SH-SY5Y (cell line): ENCODE measurements at regions not wholly inside any gene's neighbourhood (a gene's known extent, or its start where the extent isn't known, plus 50 kb on each side); places are given as distances from the start of the nearest gene placed in this dataset.

ENCODE experiments used
- GATA2 ChIP-seq: IDR thresholded peaks from 2 replicates; pipeline ENCODE4 v1.6.1; 2011; ENCODE audit warnings: mild to moderate bottlenecking, low read depth, low read length
- GATA3 ChIP-seq: IDR thresholded peaks from 2 replicates; pipeline ENCODE4 v1.6.1; 2011; ENCODE audit warnings: low read depth, mild to moderate bottlenecking, low read length, moderate library complexity

- TF ChIP-seq GATA2 (peak; percentile 87), GATA3 (no peak)
Observed at GRCh38 chr3:73298243-73299183, 237.1 kb downstream of the EBLN2 start.
